GM20000 (cell line): ENCODE measurements at regions not wholly inside any gene's neighbourhood (a gene's known extent, or its start where the extent isn't known, plus 50 kb on each side); places are given as distances from the start of the nearest gene placed in this dataset.

Experiments used
- DNase-seq: peaks from one replicate; pipeline ENCODE4 v3.0.0; 2012; ENCODE audit warnings: low spot score
- CTCF ChIP-seq: IDR thresholded peaks from 2 replicates; pipeline ENCODE4 v1.5.1; 2012; ENCODE audit warnings: mild to moderate bottlenecking, control low read depth; ENCODE audit errors: extremely low read depth, missing control alignments

DNA sequence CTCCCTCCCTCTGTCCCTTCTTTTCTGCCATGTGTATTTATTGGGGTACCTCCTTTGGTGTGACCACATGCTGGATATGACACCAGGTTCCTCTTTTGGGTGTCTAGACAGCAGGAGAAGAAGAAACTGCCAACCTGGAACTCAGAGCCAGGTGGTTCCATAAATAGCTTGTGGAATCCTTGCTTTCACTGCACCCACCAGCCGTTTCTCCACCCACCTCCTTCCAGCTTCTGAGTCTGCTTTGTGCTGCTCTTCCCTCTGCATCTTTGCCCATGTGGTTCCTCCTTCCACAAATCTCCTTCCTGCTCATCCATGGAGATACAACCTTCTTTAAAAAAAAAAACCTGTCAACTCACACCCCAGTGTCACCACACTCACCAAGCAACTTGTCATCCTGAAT, 80.2 kb upstream of the SKOR2 start:
- no peak for TF ChIP-seq CTCF
- DNase-seq = no peak

DNA sequence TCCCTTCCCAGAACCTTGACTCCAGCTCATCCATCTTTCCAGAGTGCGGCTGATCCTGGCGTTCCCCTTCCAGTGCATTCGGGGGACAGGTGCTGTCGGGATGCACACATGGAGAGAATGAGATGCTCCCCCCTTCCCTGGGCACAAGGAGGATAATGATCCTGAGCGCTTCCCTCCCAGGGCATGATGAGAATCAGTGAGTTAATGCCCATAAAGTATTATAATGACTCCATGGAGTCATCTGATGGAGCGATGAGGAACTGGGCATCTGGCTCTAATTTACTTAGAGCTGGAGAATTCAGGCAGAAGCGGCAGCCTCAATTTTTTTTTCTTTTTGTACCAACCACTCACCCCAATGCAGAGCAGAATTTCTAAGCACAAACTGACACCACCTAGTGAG, 79.6 kb upstream of the SKOR2 start:
- no peak for DNase-seq

GRCh38 chr18:47323158-47323557, 71.7 kb upstream of the SKOR2 start:
- no peak for TF ChIP-seq CTCF
- DNase-seq = no peak

More for the DNA sequence above, 79.6 kb upstream of the SKOR2 start:
- TF ChIP-seq CTCF = no peak

DNA sequence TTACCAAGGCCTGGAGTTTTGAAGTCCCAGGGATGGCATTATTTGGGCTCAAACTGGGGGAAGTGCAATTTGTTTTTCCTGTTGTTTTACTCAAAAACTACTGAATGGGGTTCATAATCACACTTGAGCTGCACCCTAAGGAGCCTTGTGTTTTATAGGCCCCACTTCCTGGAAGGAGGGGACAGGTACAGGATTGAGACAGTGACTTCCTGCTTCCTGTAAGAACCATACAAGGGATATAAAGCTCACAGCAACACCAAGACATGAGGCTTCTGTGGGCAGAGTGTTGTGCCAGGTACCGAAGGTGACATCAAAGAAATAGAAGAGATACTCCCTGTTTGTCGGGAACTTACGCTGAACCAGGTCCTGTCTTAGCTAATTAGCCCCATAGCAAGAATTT, 70.4 kb upstream of the SKOR2 start:
- DNase-seq = no peak
- no peak for TF ChIP-seq CTCF

DNA sequence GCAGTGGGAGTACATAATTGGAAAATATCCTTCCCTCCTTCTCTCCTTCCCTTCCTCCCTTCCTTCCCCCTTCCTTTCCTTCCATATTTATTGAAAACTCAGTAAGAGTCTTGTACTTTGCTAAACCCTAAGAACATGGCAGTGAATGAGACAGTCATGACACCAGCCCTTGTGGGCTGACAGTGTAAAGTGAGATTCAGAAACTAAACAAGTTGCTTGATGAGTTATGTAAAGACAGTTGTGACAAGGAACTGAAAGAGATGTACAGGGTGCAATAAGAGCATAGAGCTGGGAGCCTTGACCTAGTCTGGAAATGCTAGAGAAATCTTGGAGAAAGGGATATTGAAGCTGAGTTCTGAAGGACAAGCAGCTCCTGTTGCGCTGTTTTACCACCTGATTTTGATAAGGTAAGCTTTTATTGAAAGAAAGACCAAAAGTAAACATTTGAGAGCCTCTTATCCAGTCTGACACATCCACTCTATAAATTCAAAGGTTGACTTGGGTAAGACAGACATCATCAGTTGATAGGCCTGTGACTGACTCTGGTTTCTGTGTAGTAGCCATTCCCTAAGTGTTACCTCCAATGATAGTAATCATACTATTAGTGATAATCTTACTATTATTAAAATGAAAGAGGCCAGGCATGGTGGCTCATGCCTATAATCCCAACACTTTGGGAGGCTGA, 66.5 kb upstream of the SKOR2 start:
- DNase-seq = no peak
- no peak for TF ChIP-seq CTCF

DNA sequence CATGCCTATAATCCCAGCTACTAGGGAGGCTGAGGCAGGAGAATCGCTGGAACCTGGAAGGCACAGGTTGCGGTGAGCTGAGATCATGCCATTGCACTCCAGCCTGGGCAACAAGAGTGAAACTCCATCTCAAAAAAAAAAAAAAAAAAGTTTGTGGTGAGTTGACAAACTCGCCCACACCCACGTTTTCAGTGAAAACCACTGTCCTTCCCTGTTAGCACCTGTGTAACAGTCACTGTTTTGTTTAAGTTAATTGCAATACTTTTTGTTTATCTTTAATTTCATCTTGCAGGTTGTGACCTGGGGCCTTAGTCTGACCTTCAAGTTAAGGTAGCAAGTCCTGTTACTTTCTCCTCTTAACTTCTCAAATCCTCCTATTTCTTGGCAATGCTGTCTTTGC, 65.5 kb upstream of the SKOR2 start:
- no peak for DNase-seq

GRCh38 chr18:47313901-47314300, 62.4 kb upstream of the SKOR2 start:
- TF ChIP-seq CTCF = no peak
- no peak for DNase-seq

More for the DNA sequence above, 65.5 kb upstream of the SKOR2 start:
- TF ChIP-seq CTCF = no peak
